ENCODE measurements at regions not wholly inside any gene's neighbourhood (a gene's known extent, or its start where the extent isn't known, plus 50 kb on each side); places are given as distances from the start of the nearest gene placed in this dataset.

- no peak overlapping the region for H3K4me3 Mint-ChIP-seq (ENCODE audit: unreplicated experiment)
- Histone ChIP-seq H3K4me3 (ENCODE audit: insufficient read depth, low read depth, low read length) (no peak overlapping the region), H2AFZ (ENCODE audit: low read depth, low read length) (no peak overlapping the region), H3K27ac (ENCODE audit: low read depth, low read length) (no peak overlapping the region), H3K4me2 (ENCODE audit: low read length) (no peak overlapping the region), H3K4me1 (ENCODE audit: insufficient read depth, low read length) (no peaks in the 10 kb centered on the region), H3K36me3 (ENCODE audit: insufficient read depth, low read length) (no peaks in the 10 kb centered on the region), H3K79me2 (ENCODE audit: insufficient read depth, low read length) (no peaks in the 10 kb centered on the region), H4K20me1 (ENCODE audit: insufficient read depth, low read length) (no peaks in the 10 kb centered on the region), H3K9me3 (ENCODE audit: insufficient read depth, low read depth, low read length) (no peaks in the 10 kb centered on the region), H3K9ac (ENCODE audit: low read length) (no peak overlapping the region), H3K27me3 (ENCODE audit: insufficient read depth, low read length) (peaks cover 45% of the 10 kb centered on the region)
- no peaks in the 10 kb centered on the region for H3K36me3 Mint-ChIP-seq (ENCODE audit: low read depth, unreplicated experiment)
- no peaks in the 10 kb centered on the region for H3K4me1 Mint-ChIP-seq (ENCODE audit: low read depth, unreplicated experiment)
- peaks cover 7% of the 10 kb centered on the region for H3K9me3 Mint-ChIP-seq (ENCODE audit: unreplicated experiment)
- no peak overlapping the region for H3K27ac Mint-ChIP-seq (ENCODE audit: unreplicated experiment)
- FAIRE-seq, result no peak
- no peak for DNase-seq (ENCODE audit: low read depth)
- peaks cover 87% of the 10 kb centered on the region for H3K27me3 Mint-ChIP-seq (ENCODE audit: low read depth, unreplicated experiment)
- no peak for TF ChIP-seq CTCF (IDR thresholded peaks at IDR 0.05; ENCODE audit: insufficient read depth, low read depth, low read length)
- no peak for TF ChIP-seq EZH2 (IDR thresholded peaks at IDR 0.05; ENCODE audit: insufficient read depth, low read length)
Observed at GRCh38 chr3:72463083-72463482, 385.2 kb downstream of the SHQ1 start.

DNA sequence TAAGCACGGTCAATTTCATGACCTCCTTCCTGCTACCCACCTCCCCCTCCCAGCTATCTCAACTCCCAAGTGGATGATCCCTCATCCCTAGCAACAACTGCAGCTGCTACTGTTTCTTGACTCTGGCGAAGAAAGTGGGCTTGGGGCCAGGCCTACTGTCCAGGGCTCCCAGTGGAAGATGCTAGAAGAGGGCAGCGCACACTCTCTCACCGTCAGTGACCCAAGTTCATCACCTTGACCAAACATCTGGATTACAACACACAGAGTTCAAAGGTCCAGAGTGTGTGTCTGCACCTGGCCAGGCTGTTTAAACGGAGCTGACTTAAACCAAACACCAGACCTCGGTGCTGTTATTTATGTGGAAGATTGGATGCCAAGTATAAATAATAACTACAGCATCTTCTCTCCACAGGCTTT lies 385.6 kb downstream of the SHQ1 start:
- DNase-seq (ENCODE audit: low read depth) (no peak), FAIRE-seq (no peak)
- Histone ChIP-seq H3K4me1 (ENCODE audit: insufficient read depth, low read length) (no peaks in the 10 kb centered on the region), H3K4me3 (ENCODE audit: insufficient read depth, low read depth, low read length) (no peak overlapping the region), H4K20me1 (ENCODE audit: insufficient read depth, low read length) (no peaks in the 10 kb centered on the region), H2AFZ (ENCODE audit: low read depth, low read length) (no peak overlapping the region), H3K4me2 (ENCODE audit: low read length) (no peak overlapping the region), H3K27ac (ENCODE audit: low read depth, low read length) (no peak overlapping the region), H3K27me3 (ENCODE audit: insufficient read depth, low read length) (peaks cover 44% of the 10 kb centered on the region), H3K79me2 (ENCODE audit: insufficient read depth, low read length) (no peaks in the 10 kb centered on the region), H3K9ac (ENCODE audit: low read length) (no peak overlapping the region), H3K36me3 (ENCODE audit: insufficient read depth, low read length) (no peaks in the 10 kb centered on the region), H3K9me3 (ENCODE audit: insufficient read depth, low read depth, low read length) (no peaks in the 10 kb centered on the region)
- no peak overlapping the region for H3K27ac Mint-ChIP-seq (ENCODE audit: unreplicated experiment)
- no peaks in the 10 kb centered on the region for H3K36me3 Mint-ChIP-seq (ENCODE audit: low read depth, unreplicated experiment)
- H3K9me3 Mint-ChIP-seq (ENCODE audit: unreplicated experiment), result peaks cover 5% of the 10 kb centered on the region
- peaks cover 87% of the 10 kb centered on the region for H3K27me3 Mint-ChIP-seq (ENCODE audit: low read depth, unreplicated experiment)
- TF ChIP-seq EZH2 (IDR thresholded peaks at IDR 0.05; ENCODE audit: insufficient read depth, low read length) (no peak), CTCF (IDR thresholded peaks at IDR 0.05; ENCODE audit: insufficient read depth, low read depth, low read length) (no peak)
- no peak overlapping the region for H3K4me3 Mint-ChIP-seq (ENCODE audit: unreplicated experiment)
- no peaks in the 10 kb centered on the region for H3K4me1 Mint-ChIP-seq (ENCODE audit: low read depth, unreplicated experiment)

GRCh38 chr3:72461787-72462186 lies 386.5 kb downstream of the SHQ1 start:
- Mint-ChIP-seq H3K4me1 (ENCODE audit: low read depth, unreplicated experiment) (no peaks in the 10 kb centered on the region), H3K9me3 (ENCODE audit: unreplicated experiment) (peaks cover 5% of the 10 kb centered on the region), H3K27me3 (ENCODE audit: low read depth, unreplicated experiment) (peaks cover 81% of the 10 kb centered on the region), H3K27ac (ENCODE audit: unreplicated experiment) (no peak overlapping the region), H3K36me3 (ENCODE audit: low read depth, unreplicated experiment) (no peaks in the 10 kb centered on the region), H3K4me3 (ENCODE audit: unreplicated experiment) (no peak overlapping the region)
- Histone ChIP-seq H3K27me3 (ENCODE audit: insufficient read depth, low read length) (peaks cover 36% of the 10 kb centered on the region), H3K27ac (ENCODE audit: low read depth, low read length) (no peak overlapping the region), H3K4me1 (ENCODE audit: insufficient read depth, low read length) (no peaks in the 10 kb centered on the region), H3K36me3 (ENCODE audit: insufficient read depth, low read length) (no peaks in the 10 kb centered on the region), H3K4me2 (ENCODE audit: low read length) (no peak overlapping the region), H3K9ac (ENCODE audit: low read length) (no peak overlapping the region), H3K79me2 (ENCODE audit: insufficient read depth, low read length) (no peaks in the 10 kb centered on the region), H3K4me3 (ENCODE audit: insufficient read depth, low read depth, low read length) (no peak overlapping the region), H3K9me3 (ENCODE audit: insufficient read depth, low read depth, low read length) (no peaks in the 10 kb centered on the region), H2AFZ (ENCODE audit: low read depth, low read length) (no peak overlapping the region), H4K20me1 (ENCODE audit: insufficient read depth, low read length) (no peaks in the 10 kb centered on the region)
- no peak for TF ChIP-seq EZH2 (IDR thresholded peaks at IDR 0.05; ENCODE audit: insufficient read depth, low read length)
- no peak for TF ChIP-seq CTCF (IDR thresholded peaks at IDR 0.05; ENCODE audit: insufficient read depth, low read depth, low read length)
- DNase-seq (ENCODE audit: low read depth), result no peak
- FAIRE-seq, result no peak

Measured in astrocyte (in vitro differentiated cells and primary cell).